ENCODE measurements at regions not wholly inside any gene's neighbourhood (a gene's known extent, or its start where the extent isn't known, plus 50 kb on each side); places are given as distances from the start of the nearest gene placed in this dataset.

DNA sequence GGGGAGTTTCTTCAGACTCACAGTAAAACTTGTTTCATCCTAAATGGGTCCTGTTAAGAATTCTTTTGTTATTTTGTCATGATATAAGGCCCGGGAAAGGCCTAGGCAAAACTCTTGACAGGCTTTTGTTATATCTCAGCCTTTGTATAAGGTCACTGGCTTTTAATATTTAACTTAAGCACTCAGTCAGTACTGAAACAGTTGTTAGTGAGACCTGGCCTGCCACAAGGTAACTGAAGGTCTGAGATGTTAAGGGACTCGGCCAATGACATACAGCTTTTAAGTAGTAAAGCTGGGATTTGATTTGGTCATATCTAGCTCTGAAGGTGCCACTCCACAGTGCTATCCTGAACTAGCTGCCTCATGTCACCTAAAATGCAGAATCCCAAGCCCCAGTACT is 57.2 kb upstream of the STEAP4 start:
- Histone ChIP-seq H3K4me1 (no peaks in the 10 kb centered on the region), H3K36me3 (no peaks in the 10 kb centered on the region), H3K9me3 (no peaks in the 10 kb centered on the region), H3K4me3 (no peak overlapping the region), H3K27me3 (no peaks in the 10 kb centered on the region), H3K27ac (no peak overlapping the region)
- intact Hi-C loops (cut with DNase I): no loop called here
- TF ChIP-seq POLR2A (IDR thresholded peaks at IDR 0.05): no peak
- TF ChIP-seq, protein P1, sequence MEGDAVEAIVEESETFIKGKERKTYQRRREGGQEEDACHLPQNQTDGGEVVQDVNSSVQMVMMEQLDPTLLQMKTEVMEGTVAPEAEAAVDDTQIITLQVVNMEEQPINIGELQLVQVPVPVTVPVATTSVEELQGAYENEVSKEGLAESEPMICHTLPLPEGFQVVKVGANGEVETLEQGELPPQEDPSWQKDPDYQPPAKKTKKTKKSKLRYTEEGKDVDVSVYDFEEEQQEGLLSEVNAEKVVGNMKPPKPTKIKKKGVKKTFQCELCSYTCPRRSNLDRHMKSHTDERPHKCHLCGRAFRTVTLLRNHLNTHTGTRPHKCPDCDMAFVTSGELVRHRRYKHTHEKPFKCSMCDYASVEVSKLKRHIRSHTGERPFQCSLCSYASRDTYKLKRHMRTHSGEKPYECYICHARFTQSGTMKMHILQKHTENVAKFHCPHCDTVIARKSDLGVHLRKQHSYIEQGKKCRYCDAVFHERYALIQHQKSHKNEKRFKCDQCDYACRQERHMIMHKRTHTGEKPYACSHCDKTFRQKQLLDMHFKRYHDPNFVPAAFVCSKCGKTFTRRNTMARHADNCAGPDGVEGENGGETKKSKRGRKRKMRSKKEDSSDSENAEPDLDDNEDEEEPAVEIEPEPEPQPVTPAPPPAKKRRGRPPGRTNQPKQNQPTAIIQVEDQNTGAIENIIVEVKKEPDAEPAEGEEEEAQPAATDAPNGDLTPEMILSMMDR (IDR thresholded peaks at IDR 0.05): no peak
- DNase-seq: no peak
- WGBS, 2 donors: 65 to 75% methylated on average over 2 of the region's 2 CpGs

DNA sequence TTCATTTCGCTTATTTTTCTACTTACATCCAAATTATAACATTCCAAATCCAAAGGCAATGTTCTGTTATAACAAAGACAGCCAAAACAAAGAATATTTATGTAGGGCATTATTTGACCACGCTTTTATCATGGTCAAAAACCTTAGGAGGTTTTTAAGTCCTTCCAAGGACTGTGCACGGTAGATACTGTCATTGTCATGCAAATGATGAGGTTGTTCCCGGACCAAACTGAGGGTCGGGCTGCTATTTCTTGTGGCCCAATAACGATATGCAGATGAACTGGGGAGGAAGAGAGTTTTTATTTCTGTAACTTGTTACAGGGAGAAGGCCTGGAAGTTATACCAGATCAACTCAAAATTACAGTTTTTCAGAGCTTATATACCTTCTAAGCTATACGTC is 56.6 kb upstream of the STEAP4 start:
- H3K27ac ChIP-seq: no peak overlapping the region
- H3K36me3 ChIP-seq: no peaks in the 10 kb centered on the region
- H3K27me3 ChIP-seq: no peaks in the 10 kb centered on the region
- H3K9me3 ChIP-seq: no peaks in the 10 kb centered on the region
- WGBS, 2 donors: 68 to 71% methylated on average over 7 of the region's 7 CpGs
- intact Hi-C loops (cut with DNase I): no loop called here
- DNase-seq: no peak
- H3K4me3 ChIP-seq: no peak overlapping the region
- no peaks in the 10 kb centered on the region for H3K4me1 ChIP-seq
- TF ChIP-seq, protein P1 (IDR thresholded peaks at IDR 0.05): no peak
- no peak for TF ChIP-seq POLR2A (IDR thresholded peaks at IDR 0.05)

GRCh38 chr7:88361357-88361756 is 54.7 kb upstream of the STEAP4 start:
- H3K27me3 ChIP-seq: no peaks in the 10 kb centered on the region
- no peak overlapping the region for H3K27ac ChIP-seq
- no peaks in the 10 kb centered on the region for H3K36me3 ChIP-seq
- no peak for DNase-seq
- H3K4me1 ChIP-seq: no peaks in the 10 kb centered on the region
- H3K4me3 ChIP-seq: no peak overlapping the region
- H3K9me3 ChIP-seq: no peaks in the 10 kb centered on the region
- TF ChIP-seq, protein P1 (IDR thresholded peaks at IDR 0.05): no peak
- no peak for TF ChIP-seq POLR2A (IDR thresholded peaks at IDR 0.05)
- WGBS, 2 donors: 42 to 64% methylated on average over 4 to 5 of the region's 5 CpGs
- intact Hi-C loops (cut with DNase I): no loop called here

DNA sequence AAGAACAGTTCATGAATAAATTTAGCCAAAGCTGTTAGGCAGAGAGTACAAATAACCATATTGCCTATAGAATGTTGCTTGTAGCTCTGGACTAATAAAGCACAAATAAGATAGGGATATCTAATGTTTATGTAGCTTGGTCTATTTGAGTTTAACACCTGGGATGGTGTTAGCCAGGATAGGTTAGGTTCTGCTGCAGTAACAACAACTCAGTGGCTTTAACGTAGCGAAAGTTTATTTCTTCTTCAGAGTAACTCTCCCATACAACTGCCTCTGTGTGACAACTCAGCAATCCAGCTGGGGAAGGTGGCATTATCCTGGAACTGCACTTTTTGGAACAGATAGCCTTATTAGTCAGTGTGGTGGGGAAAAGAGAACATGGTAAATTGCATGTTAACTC is 52.2 kb upstream of the STEAP4 start:
- Histone ChIP-seq H3K36me3 (no peaks in the 10 kb centered on the region), H3K27ac (no peak overlapping the region), H3K4me3 (no peak overlapping the region), H3K4me1 (no peaks in the 10 kb centered on the region), H3K27me3 (no peaks in the 10 kb centered on the region), H3K9me3 (no peaks in the 10 kb centered on the region)
- WGBS, 2 donors: 79 to 97% methylated on average over 2 of the region's 2 CpGs
- no peak for DNase-seq
- no peak for TF ChIP-seq POLR2A (IDR thresholded peaks at IDR 0.05)
- TF ChIP-seq, protein P1 (IDR thresholded peaks at IDR 0.05): no peak
- intact Hi-C loops (cut with DNase I): loop anchor here (10.0 kb wide), 1 partner anchor 114 kb away; no protein-coding TSS in a partner anchor

- no peak for TF ChIP-seq POLR2A (IDR thresholded peaks at IDR 0.05)
- TF ChIP-seq, protein P1 (IDR thresholded peaks at IDR 0.05): no peak
- no peaks in the 10 kb centered on the region for H3K27me3 ChIP-seq
- no peaks in the 10 kb centered on the region for H3K36me3 ChIP-seq
- H3K4me1 ChIP-seq: no peaks in the 10 kb centered on the region
- no peak overlapping the region for H3K4me3 ChIP-seq
- no peaks in the 10 kb centered on the region for H3K9me3 ChIP-seq
- DNase-seq: no peak
- no peak overlapping the region for H3K27ac ChIP-seq
- intact Hi-C loops (cut with DNase I): loop anchor here (10.0 kb wide), 1 partner anchor 114 kb away; no protein-coding TSS in a partner anchor
- 71 to 83% methylated on average over 2 of the region's 2 CpGs for WGBS, 2 donors
Measured at GRCh38 chr7:88358526-88358838, 51.8 kb upstream of the STEAP4 start.

Measured in esophagus squamous epithelium (tissue), 5 donors.